Caco-2 (cell line): ENCODE measurements at regions not wholly inside any gene's neighbourhood (a gene's known extent, or its start where the extent isn't known, plus 50 kb on each side); places are given as distances from the start of the nearest gene placed in this dataset.

Experiments used
- BruUV-seq: library from RNA; stranded (reverse); fragments of 400-500 nt; replicated peaks from 2 replicates; lab custom pipeline; 2021; lab: Mats Ljungman, UMichigan
- CTCF ChIA-PET: fragments of 300-600 bp; sonication (Branson Sonifier 250); formaldehyde crosslinking; loops from one replicate; lab custom pipeline; 2022; ENCODE audit warnings: antibody characterized with exemption; lab: Charles Lee
- POLR2A ChIA-PET: fragments of 300-600 bp; sonication (Branson Sonifier 250); formaldehyde crosslinking; loops from one replicate; lab custom pipeline; 2022; ENCODE audit warnings: antibody characterized with exemption; lab: Charles Lee
- DNase-seq, 2 experiments: peaks; one replicate each; pipeline versions ENCODE4 v3.0.0 to v3.0.0-alpha.2; 2020 to 2022
- H3K27me3 ChIP-seq: replicated peaks from 2 replicates; pipeline ENCODE4 v1.6.0; 2011; ENCODE audit warnings: low read length; ENCODE audit not compliant: control insufficient read depth, insufficient read depth
- H3K36me3 ChIP-seq: 2 replicates; pipeline ENCODE4 v1.5.1; 2011; ENCODE audit warnings: low read length; ENCODE audit not compliant: control insufficient read depth, insufficient read depth
- H3K4me1 ChIP-seq: fragments of 250-450 bp; sonication (Bioruptor Pico); 2 replicates; pipeline ENCODE4 v1.5.1; 2020; ENCODE audit warnings: mild to moderate bottlenecking
- H3K4me3 ChIP-seq: 2 replicates; pipeline ENCODE4 v1.5.1; 2011; ENCODE audit warnings: low read depth, mild to moderate bottlenecking, control low read depth, low read length
- H3K9me3 ChIP-seq: fragments of 250-450 bp; sonication (Bioruptor Pico); 2 replicates; pipeline ENCODE4 v1.5.1; 2020; ENCODE audit warnings: mild to moderate bottlenecking, moderate library complexity
- H3K27ac Mint-ChIP-seq: one replicate; pipeline ENCODE4 v1.8.0; 2022; ENCODE audit warnings: mixed read lengths; ENCODE audit not compliant: unreplicated experiment
- H3K27me3 Mint-ChIP-seq: one replicate; pipeline ENCODE4 v1.8.0; 2022; ENCODE audit warnings: mixed read lengths; ENCODE audit not compliant: insufficient read depth, unreplicated experiment
- H3K36me3 Mint-ChIP-seq: one replicate; pipeline ENCODE4 v1.8.0; 2022; ENCODE audit warnings: mild to moderate bottlenecking, mixed read lengths; ENCODE audit not compliant: insufficient read depth, unreplicated experiment
- H3K4me1 Mint-ChIP-seq: one replicate; pipeline ENCODE4 v1.8.0; 2022; ENCODE audit warnings: low read depth, mixed read lengths; ENCODE audit not compliant: unreplicated experiment
- H3K4me3 Mint-ChIP-seq: one replicate; pipeline ENCODE4 v1.8.0; 2022; ENCODE audit warnings: mild to moderate bottlenecking, moderate library complexity, mixed read lengths; ENCODE audit not compliant: unreplicated experiment
- H3K9me3 Mint-ChIP-seq: one replicate; pipeline ENCODE4 v1.8.0; 2022; ENCODE audit warnings: mixed read lengths; ENCODE audit not compliant: unreplicated experiment
- intact Hi-C: fragments of 100-400 bp; cut with micrococcal nuclease; formaldehyde crosslinking; loops from one replicate; pipeline ENCODE4 v1.10.0; 2022; ENCODE audit not compliant: unreplicated experiment
- TF ChIP-seq, protein P1 (sequence below), 2 experiments: fragments of 200-600 bp in 1 of 2; IDR thresholded peaks; 1 replicate in 1 of 2; 2 replicates in 1 of 2; pipeline versions ENCODE4 v1.5.1 to v1.8.0; 2011 to 2022; ENCODE audit warnings: antibody characterized with exemption in 1 of 2, control low read depth in 1 of 2, inconsistent platforms in 1 of 2, low read depth in 1 of 2, low read length in 1 of 2, mild to moderate bottlenecking in 1 of 2, moderate library complexity in 1 of 2; ENCODE audit not compliant: insufficient read depth in 1 of 2, severe bottlenecking in 1 of 2, unreplicated experiment in 1 of 2

GRCh38 chr18:78624646-78625279 lies 354.9 kb upstream of the SALL3 start:
- no TSS peak for BruUV-seq
- no peaks in the 10 kb centered on the region for H3K36me3 Mint-ChIP-seq
- CTCF ChIA-PET: no interaction called here
- H3K27me3 Mint-ChIP-seq: no peaks in the 10 kb centered on the region
- H3K4me1 ChIP-seq: no peaks in the 10 kb centered on the region
- no peaks in the 10 kb centered on the region for H3K9me3 Mint-ChIP-seq
- H3K4me3 Mint-ChIP-seq: no peak overlapping the region
- H3K9me3 ChIP-seq: no peaks in the 10 kb centered on the region
- no peak overlapping the region for H3K4me3 ChIP-seq
- H3K4me1 Mint-ChIP-seq: no peaks in the 10 kb centered on the region
- H3K36me3 ChIP-seq: no peaks in the 10 kb centered on the region
- TF ChIP-seq, protein P1, sequence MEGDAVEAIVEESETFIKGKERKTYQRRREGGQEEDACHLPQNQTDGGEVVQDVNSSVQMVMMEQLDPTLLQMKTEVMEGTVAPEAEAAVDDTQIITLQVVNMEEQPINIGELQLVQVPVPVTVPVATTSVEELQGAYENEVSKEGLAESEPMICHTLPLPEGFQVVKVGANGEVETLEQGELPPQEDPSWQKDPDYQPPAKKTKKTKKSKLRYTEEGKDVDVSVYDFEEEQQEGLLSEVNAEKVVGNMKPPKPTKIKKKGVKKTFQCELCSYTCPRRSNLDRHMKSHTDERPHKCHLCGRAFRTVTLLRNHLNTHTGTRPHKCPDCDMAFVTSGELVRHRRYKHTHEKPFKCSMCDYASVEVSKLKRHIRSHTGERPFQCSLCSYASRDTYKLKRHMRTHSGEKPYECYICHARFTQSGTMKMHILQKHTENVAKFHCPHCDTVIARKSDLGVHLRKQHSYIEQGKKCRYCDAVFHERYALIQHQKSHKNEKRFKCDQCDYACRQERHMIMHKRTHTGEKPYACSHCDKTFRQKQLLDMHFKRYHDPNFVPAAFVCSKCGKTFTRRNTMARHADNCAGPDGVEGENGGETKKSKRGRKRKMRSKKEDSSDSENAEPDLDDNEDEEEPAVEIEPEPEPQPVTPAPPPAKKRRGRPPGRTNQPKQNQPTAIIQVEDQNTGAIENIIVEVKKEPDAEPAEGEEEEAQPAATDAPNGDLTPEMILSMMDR (IDR thresholded peaks at IDR 0.05; ENCODE audit: insufficient read depth in 1 of 2, low read depth in 1 of 2, low read length in 1 of 2, severe bottlenecking in 1 of 2, unreplicated experiment in 1 of 2): no peak
- no peak overlapping the region for H3K27ac Mint-ChIP-seq
- intact Hi-C loops: no loop called here
- POLR2A ChIA-PET: no interaction called here
- no peaks in the 10 kb centered on the region for H3K27me3 ChIP-seq
- no peak for DNase-seq

DNA sequence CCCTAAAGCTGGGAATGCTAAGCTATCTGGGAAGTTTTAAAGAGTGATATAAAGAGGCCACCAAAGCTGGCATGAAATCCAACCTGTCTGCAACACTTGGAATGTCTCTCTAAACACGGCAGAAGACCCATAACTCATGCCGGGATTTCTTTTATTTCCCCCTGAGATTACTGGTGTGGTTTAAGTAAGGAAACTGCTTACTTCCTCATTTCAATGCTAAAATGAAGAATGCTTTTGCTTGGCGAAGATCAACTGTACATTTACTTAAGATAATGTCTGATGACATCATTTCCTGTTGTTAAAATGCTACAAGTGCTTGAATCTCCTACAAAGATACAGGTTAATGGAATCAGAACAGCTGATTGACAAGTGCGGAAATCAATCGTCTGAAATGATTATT lies 353.8 kb upstream of the SALL3 start:
- Histone ChIP-seq H3K27me3 (no peaks in the 10 kb centered on the region), H3K36me3 (no peaks in the 10 kb centered on the region), H3K4me3 (no peak overlapping the region), H3K4me1 (no peaks in the 10 kb centered on the region), H3K9me3 (no peaks in the 10 kb centered on the region)
- H3K9me3 Mint-ChIP-seq: no peaks in the 10 kb centered on the region
- intact Hi-C loops: no loop called here
- no peak for DNase-seq
- H3K4me1 Mint-ChIP-seq: no peaks in the 10 kb centered on the region
- H3K4me3 Mint-ChIP-seq: no peak overlapping the region
- no peaks in the 10 kb centered on the region for H3K36me3 Mint-ChIP-seq
- no peaks in the 10 kb centered on the region for H3K27me3 Mint-ChIP-seq
- no TSS peak for BruUV-seq
- ChIA-PET CTCF (no interaction called here), POLR2A (no interaction called here)
- no peak overlapping the region for H3K27ac Mint-ChIP-seq
- TF ChIP-seq, protein P1 (IDR thresholded peaks at IDR 0.05; ENCODE audit: insufficient read depth in 1 of 2, low read depth in 1 of 2, low read length in 1 of 2, severe bottlenecking in 1 of 2, unreplicated experiment in 1 of 2): no peak

DNA sequence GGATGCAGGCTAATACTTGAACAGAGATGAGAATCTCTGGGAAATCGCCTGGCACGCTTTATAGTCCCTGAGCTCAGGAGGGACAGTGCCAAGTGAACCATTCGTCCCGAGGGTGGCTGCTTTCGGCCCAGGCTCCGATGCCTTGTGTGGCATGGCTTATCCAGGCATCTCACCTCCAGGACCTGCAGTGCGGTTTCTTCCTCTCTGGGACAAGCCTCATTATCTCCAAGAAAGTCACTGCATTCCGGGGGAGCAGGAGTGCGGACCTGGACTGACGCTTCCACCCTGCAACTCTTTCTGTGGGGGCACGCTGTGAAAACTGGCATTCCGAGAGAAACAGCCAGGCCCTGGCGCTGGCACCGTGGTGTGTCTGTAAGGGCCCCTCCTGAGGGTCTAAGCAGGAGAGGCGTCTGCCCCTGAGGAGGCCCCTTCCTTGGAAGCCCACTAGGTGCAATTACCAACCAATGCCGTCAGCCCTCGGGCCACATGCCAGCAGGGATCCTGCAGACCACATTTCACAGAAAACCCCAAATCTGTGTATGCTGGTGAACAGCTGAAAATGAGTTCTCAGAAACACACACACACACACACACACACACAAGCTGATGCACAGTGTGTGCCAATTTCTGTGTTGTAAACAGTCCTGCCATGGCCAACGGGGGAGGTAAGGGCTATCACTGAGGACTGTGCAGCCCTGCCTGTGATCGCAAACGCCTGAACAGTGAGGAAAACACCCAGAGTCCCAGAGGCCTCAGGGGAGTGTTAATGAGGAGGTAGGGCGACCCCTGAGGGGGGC lies 351.9 kb upstream of the SALL3 start:
- H3K9me3 Mint-ChIP-seq: no peaks in the 10 kb centered on the region
- no peak for DNase-seq
- Histone ChIP-seq H3K9me3 (no peaks in the 10 kb centered on the region), H3K27me3 (no peaks in the 10 kb centered on the region), H3K36me3 (no peaks in the 10 kb centered on the region), H3K4me3 (no peak overlapping the region), H3K4me1 (no peaks in the 10 kb centered on the region)
- no TSS peak for BruUV-seq
- ChIA-PET CTCF (no interaction called here), POLR2A (no interaction called here)
- H3K36me3 Mint-ChIP-seq: no peaks in the 10 kb centered on the region
- no peak overlapping the region for H3K27ac Mint-ChIP-seq
- H3K4me1 Mint-ChIP-seq: no peaks in the 10 kb centered on the region
- TF ChIP-seq, protein P1 (IDR thresholded peaks at IDR 0.05; ENCODE audit: insufficient read depth in 1 of 2, low read depth in 1 of 2, low read length in 1 of 2, severe bottlenecking in 1 of 2, unreplicated experiment in 1 of 2): no peak
- no peaks in the 10 kb centered on the region for H3K27me3 Mint-ChIP-seq
- intact Hi-C loops: no loop called here
- H3K4me3 Mint-ChIP-seq: no peak overlapping the region
